MCF 10A (cell line): ENCODE measurements at regions not wholly inside any gene's neighbourhood (a gene's known extent, or its start where the extent isn't known, plus 50 kb on each side); places are given as distances from the start of the nearest gene placed in this dataset.
A peak's percentile ranks its signal among the peaks of the same experiment; 100 is the strongest.

Experiments used
- BruUV-seq: library from RNA; stranded (reverse); fragments of 400-500 nt; replicated peaks from 2 replicates; lab custom pipeline; 2021; lab: Mats Ljungman, UMichigan
- CTCF ChIA-PET: fragments of 300-600 bp; sonication (Branson Sonifier 250); formaldehyde crosslinking; extraction: SDS; loops from one replicate; lab custom pipeline; 2021; ENCODE audit warnings: antibody characterized with exemption, inconsistent platforms; lab: Yijun Ruan, JAX
- POLR2A ChIA-PET: fragments of 300-600, 350-650 bp; sonication (Branson Sonifier 250); formaldehyde crosslinking; extraction: SDS; loops from one replicate; lab custom pipeline; 2020; ENCODE audit warnings: antibody characterized with exemption, inconsistent platforms; lab: Yijun Ruan, JAX
- DNase-seq: peaks from one replicate; pipeline ENCODE4 v3.0.0-alpha.2; 2018; ENCODE audit not compliant: unreplicated experiment
- H3K27ac Mint-ChIP-seq: one replicate; pipeline ENCODE4 v1.8.0; 2022; ENCODE audit warnings: mild to moderate bottlenecking, low read depth, mixed read lengths; ENCODE audit not compliant: unreplicated experiment
- H3K27me3 Mint-ChIP-seq: one replicate; pipeline ENCODE4 v1.8.0; 2022; ENCODE audit warnings: mixed read lengths; ENCODE audit not compliant: insufficient read depth, unreplicated experiment
- H3K36me3 Mint-ChIP-seq: one replicate; pipeline ENCODE4 v1.8.0; 2022; ENCODE audit warnings: mild to moderate bottlenecking, moderate library complexity, mixed read lengths; ENCODE audit not compliant: insufficient read depth, unreplicated experiment
- H3K4me1 Mint-ChIP-seq: one replicate; pipeline ENCODE4 v1.8.0; 2022; ENCODE audit warnings: mixed read lengths; ENCODE audit not compliant: insufficient read depth, unreplicated experiment
- H3K4me3 Mint-ChIP-seq: one replicate; pipeline ENCODE4 v1.8.0; 2022; ENCODE audit warnings: mild to moderate bottlenecking, moderate library complexity, mixed read lengths; ENCODE audit not compliant: unreplicated experiment
- H3K9me3 Mint-ChIP-seq: one replicate; pipeline ENCODE4 v1.8.0; 2022; ENCODE audit warnings: mixed read lengths; ENCODE audit not compliant: unreplicated experiment
- intact Hi-C: fragments of 100-400 bp; cut with micrococcal nuclease; formaldehyde crosslinking; loops from 2 replicates; pipeline ENCODE4 v1.14.1; 2022
- TF ChIP-seq, protein P1 (sequence below): fragments of 200-600 bp; IDR thresholded peaks from one replicate; pipeline ENCODE4 v1.8.0; 2022; ENCODE audit warnings: antibody characterized with exemption, mild to moderate bottlenecking; ENCODE audit not compliant: unreplicated experiment

DNA sequence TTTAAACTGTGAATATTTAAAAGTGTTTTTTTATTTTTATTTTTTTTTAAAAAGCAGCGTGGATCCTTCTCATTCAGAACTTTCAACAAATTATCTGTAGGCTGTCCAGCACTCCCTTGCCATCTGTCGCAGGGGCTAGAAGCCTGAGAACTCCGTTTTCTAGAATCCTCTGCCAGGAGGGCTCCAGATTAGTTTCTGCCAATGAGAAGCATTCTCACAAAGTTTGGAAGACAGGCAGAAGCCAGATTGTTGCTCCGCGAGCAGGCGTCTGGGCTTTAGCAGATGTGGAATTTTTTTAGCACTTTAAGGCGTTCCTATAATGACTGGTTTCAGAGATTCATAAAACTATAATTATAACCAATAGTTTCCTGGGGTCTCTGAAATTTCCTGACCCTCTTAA, 220.9 kb upstream of the KIAA1217 start:
- Mint-ChIP-seq H3K9me3 (no peaks in the 10 kb centered on the region), H3K27me3 (peaks cover 52% of the 10 kb centered on the region), H3K4me3 (no peak overlapping the region), H3K36me3 (no peaks in the 10 kb centered on the region), H3K4me1 (no peaks in the 10 kb centered on the region), H3K27ac (no peak overlapping the region)
- TF ChIP-seq, protein P1, sequence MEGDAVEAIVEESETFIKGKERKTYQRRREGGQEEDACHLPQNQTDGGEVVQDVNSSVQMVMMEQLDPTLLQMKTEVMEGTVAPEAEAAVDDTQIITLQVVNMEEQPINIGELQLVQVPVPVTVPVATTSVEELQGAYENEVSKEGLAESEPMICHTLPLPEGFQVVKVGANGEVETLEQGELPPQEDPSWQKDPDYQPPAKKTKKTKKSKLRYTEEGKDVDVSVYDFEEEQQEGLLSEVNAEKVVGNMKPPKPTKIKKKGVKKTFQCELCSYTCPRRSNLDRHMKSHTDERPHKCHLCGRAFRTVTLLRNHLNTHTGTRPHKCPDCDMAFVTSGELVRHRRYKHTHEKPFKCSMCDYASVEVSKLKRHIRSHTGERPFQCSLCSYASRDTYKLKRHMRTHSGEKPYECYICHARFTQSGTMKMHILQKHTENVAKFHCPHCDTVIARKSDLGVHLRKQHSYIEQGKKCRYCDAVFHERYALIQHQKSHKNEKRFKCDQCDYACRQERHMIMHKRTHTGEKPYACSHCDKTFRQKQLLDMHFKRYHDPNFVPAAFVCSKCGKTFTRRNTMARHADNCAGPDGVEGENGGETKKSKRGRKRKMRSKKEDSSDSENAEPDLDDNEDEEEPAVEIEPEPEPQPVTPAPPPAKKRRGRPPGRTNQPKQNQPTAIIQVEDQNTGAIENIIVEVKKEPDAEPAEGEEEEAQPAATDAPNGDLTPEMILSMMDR, result no peak
- no peak for DNase-seq
- POLR2A ChIA-PET, result no interaction called here
- CTCF ChIA-PET, result no interaction called here
- no TSS peak for BruUV-seq
- intact Hi-C loops, result loop anchor here (10.0 kb wide), 1 partner anchor 57 kb away; no protein-coding TSS in a partner anchor

GRCh38 chr10:23994459-23995046, 214.4 kb upstream of the KIAA1217 start:
- ChIA-PET POLR2A (interaction anchor here (0.8 to 1.4 kb wide), 4 partner anchors 366 to 556 kb away, joined by 3 to 5 read pairs (median 3); no protein-coding TSS in a partner anchor), CTCF (interaction anchor here (0.5 to 5.9 kb wide), 75 partner anchors 8 to 1760 kb away, joined by 3 to 108 read pairs (median 5); no protein-coding TSS in a partner anchor)
- Mint-ChIP-seq H3K9me3 (no peaks in the 10 kb centered on the region), H3K27ac (no peak overlapping the region), H3K36me3 (no peaks in the 10 kb centered on the region), H3K4me1 (no peaks in the 10 kb centered on the region), H3K27me3 (peaks cover 33% of the 10 kb centered on the region), H3K4me3 (no peak overlapping the region)
- peak; percentile 75 for DNase-seq
- no TSS peak for BruUV-seq
- intact Hi-C loops, result loop anchor here (1.0 to 5.0 kb wide), 7 partner anchors 202 to 563 kb away; no protein-coding TSS in a partner anchor
- TF ChIP-seq, protein P1, result peak; percentile 80

DNA sequence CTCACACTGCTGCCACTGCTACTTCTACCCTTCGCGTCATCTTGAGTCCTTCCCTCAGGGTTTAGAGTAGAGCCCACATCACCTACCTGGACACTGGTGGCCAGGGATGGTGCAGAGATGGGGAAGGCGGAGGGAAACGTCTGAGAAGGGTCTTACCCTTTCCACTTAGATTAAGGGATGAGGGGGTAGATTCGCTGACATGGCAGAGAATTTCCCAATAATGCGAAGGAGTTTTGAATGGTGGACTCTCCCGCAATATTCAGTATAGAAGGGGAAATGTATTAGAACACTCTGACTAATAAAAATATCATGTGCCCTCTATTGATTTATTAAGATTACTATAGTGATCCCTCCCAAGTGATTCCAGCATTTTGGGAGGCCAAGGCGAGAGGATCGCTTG, 209.5 kb upstream of the KIAA1217 start:
- Mint-ChIP-seq H3K27me3 (peaks cover 35% of the 10 kb centered on the region), H3K4me1 (no peaks in the 10 kb centered on the region), H3K36me3 (no peaks in the 10 kb centered on the region), H3K4me3 (no peak overlapping the region), H3K9me3 (no peaks in the 10 kb centered on the region), H3K27ac (no peak overlapping the region)
- ChIA-PET POLR2A (no interaction called here), CTCF (interaction anchor here (0.7 kb wide), 1 partner anchor 10 kb away, joined by 4 read pairs; no protein-coding TSS in a partner anchor)
- intact Hi-C loops, result no loop called here
- no peak for DNase-seq
- no TSS peak for BruUV-seq
- TF ChIP-seq, protein P1, result no peak

- H3K4me1 Mint-ChIP-seq, result no peaks in the 10 kb centered on the region
- ChIA-PET POLR2A (no interaction called here), CTCF (no interaction called here)
- H3K27ac Mint-ChIP-seq, result no peak overlapping the region
- no peaks in the 10 kb centered on the region for H3K9me3 Mint-ChIP-seq
- peaks cover 44% of the 10 kb centered on the region for H3K27me3 Mint-ChIP-seq
- BruUV-seq, result no TSS peak
- intact Hi-C loops, result no loop called here
- H3K4me3 Mint-ChIP-seq, result no peak overlapping the region
- peak; percentile 4 for DNase-seq
- TF ChIP-seq, protein P1, result no peak
- no peaks in the 10 kb centered on the region for H3K36me3 Mint-ChIP-seq
These were observed 208.6 kb upstream of the KIAA1217 start for GRCh38 chr10:24000271-24000813.
